Mucosa of descending colon (tissue), 3 donors: ENCODE measurements at regions not wholly inside any gene's neighbourhood (a gene's known extent, or its start where the extent isn't known, plus 50 kb on each side); places are given as distances from the start of the nearest gene placed in this dataset.

Experiments
- ATAC-seq: fragments of 200-7000 bp; cut with Tn5 transposase; one replicate; pipeline ENCODE4 v1.9.1; 2020; ENCODE audit warnings: mild to moderate bottlenecking, moderate library complexity
- DNase-seq, 3 donors: peaks; one replicate each; pipeline ENCODE4 v3.0.0-alpha.2; 2020
- H3K36me3 ChIP-seq: fragments of 200-600 bp; one replicate; pipeline ENCODE4 v1.8.0; 2021; ENCODE audit warnings: low read depth, mild to moderate bottlenecking
- H3K4me1 ChIP-seq: fragments of 200-600 bp; one replicate; pipeline ENCODE4 v1.8.0; 2021; ENCODE audit warnings: low read depth, mild to moderate bottlenecking
- H3K4me3 ChIP-seq: fragments of 200-600 bp; one replicate; pipeline ENCODE4 v1.8.0; 2021; ENCODE audit warnings: mild to moderate bottlenecking
- H3K9me3 ChIP-seq: fragments of 200-600 bp; one replicate; pipeline ENCODE4 v1.8.0; 2021; ENCODE audit warnings: mild to moderate bottlenecking
- intact Hi-C, 2 donors: fragments of 100-400 bp; cut with DNase I in 1 of 2; cut with micrococcal nuclease in 1 of 2; formaldehyde crosslinking; loops; one replicate each; pipeline versions ENCODE4 v1.11.0 to v1.11.1; 2022; cut with DNase I, micrococcal nuclease
- TF ChIP-seq, protein P1 (sequence below): fragments of 200-600 bp; IDR thresholded peaks from one replicate; pipeline ENCODE4 v1.8.0; 2022; ENCODE audit warnings: antibody characterized with exemption, mild to moderate bottlenecking
- donor health status: DM: no; HTN: no; CAD: no; lungs with moderate emphysema.
- donor health status: DM: no; HTN: no; CAD: no.
- donor health status: DM: no; HTN: yes; CAD: no.

- intact Hi-C loops, result no loop called here
- Histone ChIP-seq H3K4me1 (no peaks in the 10 kb centered on the region), H3K4me3 (no peak overlapping the region), H3K36me3 (no peaks in the 10 kb centered on the region), H3K9me3 (no peaks in the 10 kb centered on the region)
- TF ChIP-seq, protein P1, sequence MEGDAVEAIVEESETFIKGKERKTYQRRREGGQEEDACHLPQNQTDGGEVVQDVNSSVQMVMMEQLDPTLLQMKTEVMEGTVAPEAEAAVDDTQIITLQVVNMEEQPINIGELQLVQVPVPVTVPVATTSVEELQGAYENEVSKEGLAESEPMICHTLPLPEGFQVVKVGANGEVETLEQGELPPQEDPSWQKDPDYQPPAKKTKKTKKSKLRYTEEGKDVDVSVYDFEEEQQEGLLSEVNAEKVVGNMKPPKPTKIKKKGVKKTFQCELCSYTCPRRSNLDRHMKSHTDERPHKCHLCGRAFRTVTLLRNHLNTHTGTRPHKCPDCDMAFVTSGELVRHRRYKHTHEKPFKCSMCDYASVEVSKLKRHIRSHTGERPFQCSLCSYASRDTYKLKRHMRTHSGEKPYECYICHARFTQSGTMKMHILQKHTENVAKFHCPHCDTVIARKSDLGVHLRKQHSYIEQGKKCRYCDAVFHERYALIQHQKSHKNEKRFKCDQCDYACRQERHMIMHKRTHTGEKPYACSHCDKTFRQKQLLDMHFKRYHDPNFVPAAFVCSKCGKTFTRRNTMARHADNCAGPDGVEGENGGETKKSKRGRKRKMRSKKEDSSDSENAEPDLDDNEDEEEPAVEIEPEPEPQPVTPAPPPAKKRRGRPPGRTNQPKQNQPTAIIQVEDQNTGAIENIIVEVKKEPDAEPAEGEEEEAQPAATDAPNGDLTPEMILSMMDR, result no peak
- ATAC-seq, result no peak
- DNase-seq, result no peak
Measured at GRCh38 chr12:87107270-87107669, 851.1 kb upstream of the MGAT4C start.

GRCh38 chr12:87096082-87096585 is 839.9 kb upstream of the MGAT4C start:
- ATAC-seq, result no peak
- TF ChIP-seq, protein P1, result no peak
- Histone ChIP-seq H3K9me3 (no peaks in the 10 kb centered on the region), H3K36me3 (no peaks in the 10 kb centered on the region), H3K4me3 (no peak overlapping the region), H3K4me1 (no peaks in the 10 kb centered on the region)
- intact Hi-C loops, result no loop called here
- DNase-seq, result no peak

DNA sequence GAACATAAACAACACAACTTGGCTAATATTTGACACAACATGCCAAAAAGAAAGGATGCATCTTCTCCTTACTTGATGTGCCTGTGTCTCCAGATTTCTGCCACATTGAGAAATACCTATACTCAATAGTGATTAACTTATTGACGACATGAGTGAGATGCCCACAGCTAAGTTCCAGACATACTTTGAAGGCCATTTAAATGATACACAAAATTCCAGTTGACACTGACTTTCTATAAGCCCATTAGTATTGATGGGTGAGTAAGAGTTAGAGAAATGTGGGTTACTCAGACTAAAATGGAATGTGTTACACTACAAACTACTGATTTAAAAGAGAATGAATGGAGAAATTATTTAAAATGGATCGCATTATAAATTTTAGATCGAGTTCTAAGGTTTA is 838.2 kb upstream of the MGAT4C start:
- TF ChIP-seq, protein P1, result no peak
- H3K4me1 ChIP-seq, result no peaks in the 10 kb centered on the region
- no peak overlapping the region for H3K4me3 ChIP-seq
- ATAC-seq (no peak), DNase-seq (no peak)
- H3K36me3 ChIP-seq, result no peaks in the 10 kb centered on the region
- intact Hi-C loops, result no loop called here
- H3K9me3 ChIP-seq, result no peaks in the 10 kb centered on the region

DNA sequence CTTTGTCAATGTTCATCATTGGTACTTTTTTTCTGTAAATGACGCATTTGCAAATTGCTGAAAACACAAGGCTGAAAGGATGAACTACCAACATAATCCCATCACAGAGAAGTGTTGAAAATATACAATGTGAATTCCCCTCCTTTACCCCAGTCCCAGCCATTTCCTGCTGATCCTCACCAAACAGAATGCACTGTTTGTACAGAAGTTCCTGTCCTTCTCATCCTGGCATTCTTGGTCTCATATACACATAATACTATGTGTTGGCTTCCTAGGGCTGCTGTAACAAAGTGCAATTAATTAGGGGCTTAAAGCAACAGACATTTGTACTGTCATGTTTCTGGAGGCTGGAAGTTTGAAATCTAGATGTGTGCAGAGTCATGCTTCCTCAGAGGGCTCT is 836.2 kb upstream of the MGAT4C start:
- no peaks in the 10 kb centered on the region for H3K9me3 ChIP-seq
- H3K4me1 ChIP-seq, result no peaks in the 10 kb centered on the region
- H3K4me3 ChIP-seq, result no peak overlapping the region
- DNase-seq (no peak), ATAC-seq (no peak)
- H3K36me3 ChIP-seq, result no peaks in the 10 kb centered on the region
- intact Hi-C loops, result no loop called here
- TF ChIP-seq, protein P1, result no peak

GRCh38 chr12:87086118-87086891 is 830.1 kb upstream of the MGAT4C start:
- ATAC-seq (no peak), DNase-seq (no peak)
- Histone ChIP-seq H3K36me3 (no peaks in the 10 kb centered on the region), H3K4me3 (no peak overlapping the region), H3K9me3 (no peaks in the 10 kb centered on the region), H3K4me1 (no peaks in the 10 kb centered on the region)
- intact Hi-C loops, result no loop called here
- TF ChIP-seq, protein P1, result no peak
